Panc1 (cell line): ENCODE measurements at regions not wholly inside any gene's neighbourhood (a gene's known extent, or its start where the extent isn't known, plus 50 kb on each side); places are given as distances from the start of the nearest gene placed in this dataset.

Source experiments
- ATAC-seq: fragments of 200-7000 bp; cut with Tn5 transposase; 2 replicates; pipeline ENCODE4 v1.9.1; 2020; ENCODE audit warnings: mild to moderate bottlenecking, moderate library complexity
- BruUV-seq: library from RNA; stranded (reverse); fragments of 400-500 nt; replicated peaks from 2 replicates; lab custom pipeline; 2021; lab: Mats Ljungman, UMichigan
- CTCF ChIA-PET: fragments of 300-600 bp; sonication (Branson Sonifier 250); formaldehyde crosslinking; loops from one replicate; lab custom pipeline; 2022; ENCODE audit warnings: antibody characterized with exemption; lab: Charles Lee
- POLR2A ChIA-PET: fragments of 300-600 bp; sonication (Branson Sonifier 250); formaldehyde crosslinking; loops from one replicate; lab custom pipeline; 2022; ENCODE audit warnings: antibody characterized with exemption; lab: Charles Lee
- DNase-seq: peaks from one replicate; pipeline ENCODE4 v3.0.0-alpha.2; 2010; ENCODE audit warnings: low read depth, low spot score
- H3K27ac ChIP-seq: 2 replicates; pipeline ENCODE4 v1.5.1; 2011; ENCODE audit warnings: mild to moderate bottlenecking, low read length, inconsistent platforms
- H3K27me3 ChIP-seq: fragments of 200-500 bp; sonication (Bioruptor generic); 2 replicates; pipeline ENCODE4 v1.6.0; 2014; ENCODE audit warnings: low read length, inconsistent platforms; ENCODE audit not compliant: control insufficient read depth, insufficient read depth
- H3K36me3 ChIP-seq: fragments of 200-500 bp; sonication (Bioruptor generic); 2 replicates; pipeline ENCODE4 v1.5.1; 2014; ENCODE audit warnings: inconsistent platforms, mild to moderate bottlenecking, low read length, moderate library complexity; ENCODE audit not compliant: control insufficient read depth, insufficient read depth
- H3K4me1 ChIP-seq: 2 replicates; pipeline ENCODE4 v1.5.1; 2011; ENCODE audit warnings: inconsistent platforms, mild to moderate bottlenecking, low read length, moderate library complexity; ENCODE audit not compliant: control insufficient read depth, insufficient read depth
- H3K4me3 ChIP-seq, 2 experiments: 2 replicates each; pipeline ENCODE4 v1.5.1; 2011 to 2012; ENCODE audit warnings: low read depth in 2 of 2, low read length in 2 of 2, mild to moderate bottlenecking in 2 of 2, inconsistent platforms in 1 of 2, moderate library complexity in 1 of 2
- H3K9me3 ChIP-seq: fragments of 200-500 bp; sonication (Bioruptor generic); 2 replicates; pipeline ENCODE4 v1.5.1; 2014; ENCODE audit warnings: low read depth, mild to moderate bottlenecking, inconsistent platforms, low read length, moderate library complexity; ENCODE audit not compliant: control insufficient read depth, insufficient read depth
- CTCF ChIP-seq: fragments of 450-650 bp; IDR thresholded peaks from 2 replicates; pipeline ENCODE4 v1.5.1; 2017; ENCODE audit warnings: mild to moderate bottlenecking
- POLR2AphosphoS5 ChIP-seq: IDR thresholded peaks from 2 replicates; pipeline ENCODE4 v1.6.1; 2012; ENCODE audit warnings: mild to moderate bottlenecking, low read depth, low read length, moderate library complexity
- REST ChIP-seq, 2 experiments: IDR thresholded peaks; 2 replicates each; pipeline ENCODE4 v1.6.1; 2011 to 2012; ENCODE audit warnings: low read depth in 2 of 2, control low read depth in 1 of 2, low read length in 1 of 2, mild to moderate bottlenecking in 1 of 2, moderate library complexity in 1 of 2; ENCODE audit not compliant: insufficient read depth in 1 of 2
- SIN3A ChIP-seq: IDR thresholded peaks from 2 replicates; pipeline ENCODE4 v1.6.1; 2012; ENCODE audit warnings: low read depth, mild to moderate bottlenecking, low read length, moderate library complexity, borderline replicate concordance; ENCODE audit not compliant: insufficient read depth
- TCF7L2 ChIP-seq: IDR thresholded peaks from 2 replicates; pipeline ENCODE4 v1.6.1; 2011; ENCODE audit warnings: mild to moderate bottlenecking, low read depth, low read length, inconsistent platforms
- in situ Hi-C: cut with HindIII; loops from 2 replicates; pipeline ENCODE4 v1.10.0; 2016; ENCODE audit warnings: low sequenced_read_pairs, low pct_unique_long_range_greater_than_20kb
- intact Hi-C: fragments of 100-400 bp; cut with micrococcal nuclease; formaldehyde crosslinking; loops from one replicate; pipeline ENCODE4 v1.10.0; 2022; ENCODE audit not compliant: unreplicated experiment

- DNase-seq (no peak), ATAC-seq (no peak)
- Histone ChIP-seq H3K9me3 (no peaks in the 10 kb centered on the region), H3K27me3 (no peaks in the 10 kb centered on the region), H3K36me3 (no peaks in the 10 kb centered on the region), H3K4me3 (no peak overlapping the region), H3K27ac (no peak overlapping the region), H3K4me1 (no peaks in the 10 kb centered on the region)
- POLR2A ChIA-PET, result no interaction called here
- CTCF ChIA-PET, result no interaction called here
- in situ Hi-C loops, result no loop called here
- no peak for TF ChIP-seq SIN3A
- no peak for TF ChIP-seq POLR2AphosphoS5
- TF ChIP-seq CTCF, result no peak
- no peak for TF ChIP-seq REST (IDR thresholded peaks at IDR 0.05; ENCODE audit: insufficient read depth in 1 of 2, low read depth in 2 of 2, low read length in 1 of 2)
- TF ChIP-seq TCF7L2, result no peak
- intact Hi-C loops, result no loop called here
- no TSS peak for BruUV-seq
Observed at GRCh38 chr4:56215901-56216300, 171.4 kb downstream of the AASDH start.

GRCh38 chr4:56215141-56215783 is 172.0 kb downstream of the AASDH start:
- DNase-seq, result no peak
- Histone ChIP-seq H3K27ac (no peak overlapping the region), H3K27me3 (no peaks in the 10 kb centered on the region), H3K4me3 (no peak overlapping the region), H3K4me1 (no peaks in the 10 kb centered on the region), H3K9me3 (no peaks in the 10 kb centered on the region), H3K36me3 (no peaks in the 10 kb centered on the region)
- ChIA-PET POLR2A (interaction anchor here (0.6 kb wide), 1 partner anchor 94 kb away, joined by 5 read pairs; no protein-coding TSS in a partner anchor), CTCF (no interaction called here)
- ATAC-seq, result no peak
- intact Hi-C loops (no loop called here), in situ Hi-C loops (no loop called here)
- TF ChIP-seq POLR2AphosphoS5 (no peak), SIN3A (no peak), TCF7L2 (no peak), REST (IDR thresholded peaks at IDR 0.05; ENCODE audit: insufficient read depth in 1 of 2, low read depth in 2 of 2, low read length in 1 of 2) (no peak), CTCF (no peak)
- no TSS peak for BruUV-seq
